Neural cell (in vitro differentiated cells): ENCODE measurements at regions not wholly inside any gene's neighbourhood (a gene's known extent, or its start where the extent isn't known, plus 50 kb on each side); places are given as distances from the start of the nearest gene placed in this dataset.

Experiments
- H2AFZ ChIP-seq: fragments of 200-600, 300-800 bp; sonication (generic), shearing (Covaris generic); 2 replicates; pipeline ENCODE4 v1.6.0; 2014; ENCODE audit warnings: low read depth, mild to moderate bottlenecking, antibody characterized with exemption, low read length, moderate library complexity
- H3F3A ChIP-seq: fragments of 200-600 bp; shearing (Covaris generic); 2 replicates; pipeline ENCODE4 v1.6.1; 2016; ENCODE audit warnings: mild to moderate bottlenecking, moderate library complexity, mixed read lengths, antibody characterized with exemption, low read length; ENCODE audit not compliant: insufficient read depth, poor library complexity, severe bottlenecking
- H3K27ac ChIP-seq: fragments of 200-600, 300-800 bp; sonication (generic), shearing (Covaris generic); 2 replicates; pipeline ENCODE4 v1.5.1; 2014; ENCODE audit warnings: mild to moderate bottlenecking, low read length, moderate library complexity
- H3K27me3 ChIP-seq: fragments of 300-800, 200-600 bp; sonication (generic), shearing (Covaris generic); 2 replicates; pipeline ENCODE4 v1.6.0; 2014; ENCODE audit warnings: mild to moderate bottlenecking, low read depth, low read length, moderate library complexity; ENCODE audit not compliant: insufficient read depth
- H3K36me3 ChIP-seq: fragments of 300-800, 200-600 bp; sonication (generic), shearing (Covaris generic); 2 replicates; pipeline ENCODE4 v1.5.1; 2014; ENCODE audit warnings: mild to moderate bottlenecking, antibody characterized with exemption, low read length, moderate library complexity; ENCODE audit not compliant: insufficient read depth
- H3K4me2 ChIP-seq: fragments of 300-800, 200-600 bp; sonication (generic), shearing (Covaris generic); 2 replicates; pipeline ENCODE4 v1.6.0; 2014; ENCODE audit warnings: mild to moderate bottlenecking, low read length
- H3K4me3 ChIP-seq: fragments of 300-800, 200-600 bp; sonication (generic), shearing (Covaris generic); 2 replicates; pipeline ENCODE4 v1.5.1; 2014; ENCODE audit warnings: mild to moderate bottlenecking, low read length, moderate library complexity
- H3K79me2 ChIP-seq: fragments of 200-600 bp; shearing (Covaris generic); replicated peaks from 2 replicates; pipeline ENCODE4 v1.6.0; 2014; ENCODE audit warnings: mild to moderate bottlenecking, low read length, moderate library complexity; ENCODE audit not compliant: insufficient read depth
- H3K9ac ChIP-seq: fragments of 300-800, 200-600 bp; sonication (generic), shearing (Covaris generic); 2 replicates; pipeline ENCODE4 v1.6.1; 2016; ENCODE audit warnings: mild to moderate bottlenecking, low read length, mixed read lengths
- H3K9me2 ChIP-seq: fragments of 200-600 bp; shearing (Covaris generic); 2 replicates; pipeline ENCODE4 v1.6.1; 2016; ENCODE audit warnings: mild to moderate bottlenecking, low read length, mixed read lengths; ENCODE audit not compliant: insufficient read depth
- H3K9me3 ChIP-seq: fragments of 200-600, 300-800 bp; sonication (generic), shearing (Covaris generic); 2 replicates; pipeline ENCODE4 v1.6.1; 2016; ENCODE audit warnings: mild to moderate bottlenecking, mixed run types, low read length, moderate library complexity, mixed read lengths
- H4K20me1 ChIP-seq: fragments of 200-600 bp; shearing (Covaris generic); 2 replicates; pipeline ENCODE4 v1.6.1; 2016; ENCODE audit warnings: mild to moderate bottlenecking, mixed run types; ENCODE audit not compliant: insufficient read depth
- CTCF ChIP-seq: fragments of 450-650 bp; IDR thresholded peaks from 2 replicates; pipeline ENCODE4 v1.5.1; 2014; ENCODE audit warnings: antibody characterized with exemption, mild to moderate bottlenecking, moderate library complexity; ENCODE audit not compliant: poor library complexity, severe bottlenecking
- EP300 ChIP-seq: fragments of 450-650 bp; conservative IDR thresholded peaks from 2 replicates; pipeline ENCODE4 v1.6.1; 2014; ENCODE audit warnings: antibody characterized with exemption, mild to moderate bottlenecking, moderate library complexity; ENCODE audit not compliant: poor library complexity, severe bottlenecking
- EZH2 ChIP-seq: fragments of 200-600, 300-800 bp; shearing (Covaris generic), sonication (generic); IDR thresholded peaks from 2 replicates; pipeline ENCODE4 v1.6.1; 2014; ENCODE audit warnings: antibody characterized with exemption, low read length, borderline replicate concordance, mild to moderate bottlenecking; ENCODE audit not compliant: insufficient read depth, poor library complexity, severe bottlenecking
- MXI1 ChIP-seq: fragments of 450-650 bp; conservative IDR thresholded peaks from 2 replicates; pipeline ENCODE4 v1.6.1; 2014; ENCODE audit warnings: antibody characterized with exemption, mild to moderate bottlenecking; ENCODE audit not compliant: poor library complexity, severe bottlenecking
- POLR2AphosphoS5 ChIP-seq: IDR thresholded peaks from 2 replicates; pipeline ENCODE4 v1.6.1; 2012
- RAD21 ChIP-seq: fragments of 450-650 bp; conservative IDR thresholded peaks from 2 replicates; pipeline ENCODE4 v1.6.1; 2014; ENCODE audit warnings: antibody characterized with exemption, mild to moderate bottlenecking, moderate library complexity
- REST ChIP-seq: IDR thresholded peaks from 2 replicates; pipeline ENCODE4 v1.6.1; 2012; ENCODE audit warnings: borderline replicate concordance
- SMC3 ChIP-seq: fragments of 450-650 bp; conservative IDR thresholded peaks from 2 replicates; pipeline ENCODE4 v1.6.1; 2014; ENCODE audit warnings: antibody characterized with exemption, mild to moderate bottlenecking, moderate library complexity; ENCODE audit not compliant: poor library complexity
- TAF1 ChIP-seq: IDR thresholded peaks from 2 replicates; pipeline ENCODE4 v1.6.1; 2012; ENCODE audit warnings: low read depth

- TF ChIP-seq REST (no peak), SMC3 (no peak), MXI1 (no peak), CTCF (no peak), TAF1 (no peak), EP300 (no peak), POLR2AphosphoS5 (no peak), EZH2 (no peak)
- no peaks in the 10 kb centered on the region for H3K9me2 ChIP-seq
- no peaks in the 10 kb centered on the region for H3K27me3 ChIP-seq
- no peaks in the 10 kb centered on the region for H3K79me2 ChIP-seq
- H3K9me3 ChIP-seq: no peaks in the 10 kb centered on the region
- no peak overlapping the region for H3K4me2 ChIP-seq
- H3K36me3 ChIP-seq: no peaks in the 10 kb centered on the region
- H3K4me3 ChIP-seq: no peak overlapping the region
- no peaks in the 10 kb centered on the region for H4K20me1 ChIP-seq
- no peak overlapping the region for H3K9ac ChIP-seq
- no peak overlapping the region for H3K27ac ChIP-seq
- no peak overlapping the region for H2AFZ ChIP-seq
- H3F3A ChIP-seq: no peaks in the 10 kb centered on the region
Observed at GRCh38 chr9:87379300-87379699, 118.4 kb upstream of the DAPK1 start.

- Histone ChIP-seq H3K9ac (no peak overlapping the region), H3K4me3 (no peak overlapping the region), H3K9me2 (no peaks in the 10 kb centered on the region), H3K79me2 (no peaks in the 10 kb centered on the region), H3K4me2 (no peak overlapping the region), H2AFZ (no peak overlapping the region), H3K27ac (no peak overlapping the region), H3K9me3 (no peaks in the 10 kb centered on the region), H3K36me3 (no peaks in the 10 kb centered on the region), H3K27me3 (no peaks in the 10 kb centered on the region), H4K20me1 (no peaks in the 10 kb centered on the region), H3F3A (no peaks in the 10 kb centered on the region)
- TF ChIP-seq MXI1 (no peak), TAF1 (no peak)
Observed at GRCh38 chr9:87381050-87381711, 116.5 kb upstream of the DAPK1 start.

- Histone ChIP-seq H4K20me1 (no peaks in the 10 kb centered on the region), H3K9ac (no peak overlapping the region), H3K79me2 (no peaks in the 10 kb centered on the region), H3K4me3 (no peak overlapping the region), H3F3A (no peaks in the 10 kb centered on the region), H3K27ac (no peak overlapping the region), H3K36me3 (no peaks in the 10 kb centered on the region), H3K27me3 (no peaks in the 10 kb centered on the region), H3K9me3 (no peaks in the 10 kb centered on the region), H3K9me2 (no peaks in the 10 kb centered on the region), H2AFZ (no peak overlapping the region), H3K4me2 (no peak overlapping the region)
- TF ChIP-seq REST: no peak
- TF ChIP-seq TAF1: no peak
- TF ChIP-seq POLR2AphosphoS5: no peak
- no peak for TF ChIP-seq SMC3
- TF ChIP-seq RAD21: no peak
- TF ChIP-seq CTCF: no peak
- no peak for TF ChIP-seq EZH2
- no peak for TF ChIP-seq EP300
- TF ChIP-seq MXI1: no peak
Observed at GRCh38 chr9:87381746-87382145, 115.9 kb upstream of the DAPK1 start.
